Fibroblast of lung (primary cell): ENCODE measurements at regions not wholly inside any gene's neighbourhood (a gene's known extent, or its start where the extent isn't known, plus 50 kb on each side); places are given as distances from the start of the nearest gene placed in this dataset.
A peak's percentile ranks its signal among the peaks of the same experiment; 100 is the strongest.

Source experiments
- DNase-seq, 2 donors: peaks; one replicate each; pipeline versions ENCODE4 v3.0.0 to v3.0.0-alpha.2; 2010; ENCODE audit warnings: low read depth in 2 of 2
- H2AFZ ChIP-seq: 2 replicates; pipeline ENCODE4 v1.5.1; 2012; ENCODE audit warnings: low read length, control low read depth, inconsistent platforms
- H3K27ac ChIP-seq: 2 replicates; pipeline ENCODE4 v1.5.1; 2011; ENCODE audit warnings: low read length, control low read depth; ENCODE audit not compliant: insufficient read depth
- H3K27me3 ChIP-seq: 2 replicates; pipeline ENCODE4 v1.5.1; 2011; ENCODE audit warnings: mild to moderate bottlenecking, low read length; ENCODE audit not compliant: control insufficient read depth, insufficient read depth
- H3K36me3 ChIP-seq: 2 replicates; pipeline ENCODE4 v1.5.1; 2011; ENCODE audit warnings: low read length; ENCODE audit not compliant: control insufficient read depth, insufficient read depth
- H3K4me1 ChIP-seq: 2 replicates; pipeline ENCODE4 v1.5.1; 2011; ENCODE audit warnings: low read length; ENCODE audit not compliant: control insufficient read depth, insufficient read depth; ENCODE audit errors: extremely low read depth
- H3K4me2 ChIP-seq: 2 replicates; pipeline ENCODE4 v1.5.1; 2011; ENCODE audit warnings: low read length, control low read depth; ENCODE audit not compliant: insufficient read depth; ENCODE audit errors: extremely low read depth
- H3K4me3 ChIP-seq, 4 experiments: fragments of 200-600 bp in 1 of 4; sonication (generic) in 1 of 4; replicated peaks in 1 of 4; 2 replicates each; pipeline ENCODE4 v1.5.1; 2011 to 2016; ENCODE audit warnings: low read length in 4 of 4, low read depth in 3 of 4, mild to moderate bottlenecking in 3 of 4, control low read depth in 2 of 4, inconsistent platforms in 1 of 4, mixed read lengths in 1 of 4; ENCODE audit not compliant: insufficient read depth in 1 of 4; ENCODE audit errors: control extremely low read depth in 1 of 4
- H3K79me2 ChIP-seq: 2 replicates; pipeline ENCODE4 v1.5.1; 2012; ENCODE audit warnings: mild to moderate bottlenecking, low read length, inconsistent platforms; ENCODE audit not compliant: control insufficient read depth, insufficient read depth
- H3K9ac ChIP-seq: 2 replicates; pipeline ENCODE4 v1.5.1; 2011; ENCODE audit warnings: mild to moderate bottlenecking, low read length, control low read depth; ENCODE audit not compliant: insufficient read depth
- H3K9me3 ChIP-seq: 2 replicates; pipeline ENCODE4 v1.5.1; 2012; ENCODE audit warnings: low read depth, low read length; ENCODE audit not compliant: control insufficient read depth, insufficient read depth
- H4K20me1 ChIP-seq: 2 replicates; pipeline ENCODE4 v1.5.1; 2011; ENCODE audit warnings: low read length; ENCODE audit not compliant: control insufficient read depth, insufficient read depth; ENCODE audit errors: extremely low read depth
- EZH2 ChIP-seq: IDR thresholded peaks from 2 replicates; pipeline ENCODE4 v1.5.1; 2012; ENCODE audit warnings: low read length, control low read depth, mild to moderate bottlenecking; ENCODE audit errors: missing control alignments
- TF ChIP-seq, protein P1 (sequence below), 2 donors: IDR thresholded peaks in 1 of 2; conservative IDR thresholded peaks in 1 of 2; 1 replicate in 1 of 2; 2 replicates in 1 of 2; pipeline ENCODE4 v1.5.1; 2011 to 2012; ENCODE audit warnings: low read length in 2 of 2, control low read depth in 1 of 2, inconsistent platforms in 1 of 2, low read depth in 1 of 2, mild to moderate bottlenecking in 1 of 2

DNA sequence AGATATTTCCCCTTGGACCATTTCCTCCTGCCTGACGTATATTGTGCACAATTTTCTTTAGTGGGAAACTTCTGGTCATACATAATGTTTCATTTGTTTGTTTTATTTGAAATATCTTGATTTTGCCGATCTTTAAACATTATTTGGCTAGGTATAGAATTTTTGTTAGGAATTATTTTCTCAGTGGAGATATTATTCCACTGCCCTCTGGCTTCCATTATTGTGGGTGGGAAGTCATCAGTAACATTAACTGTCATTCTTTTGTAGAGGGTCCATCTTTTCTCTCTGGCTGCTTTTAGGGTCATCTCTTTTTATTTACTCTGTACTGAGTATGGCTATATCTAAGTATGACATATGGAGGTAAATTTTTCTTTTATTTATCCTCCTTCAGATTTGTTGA is 135.5 kb upstream of the LIPC start:
- TF ChIP-seq, protein P1, sequence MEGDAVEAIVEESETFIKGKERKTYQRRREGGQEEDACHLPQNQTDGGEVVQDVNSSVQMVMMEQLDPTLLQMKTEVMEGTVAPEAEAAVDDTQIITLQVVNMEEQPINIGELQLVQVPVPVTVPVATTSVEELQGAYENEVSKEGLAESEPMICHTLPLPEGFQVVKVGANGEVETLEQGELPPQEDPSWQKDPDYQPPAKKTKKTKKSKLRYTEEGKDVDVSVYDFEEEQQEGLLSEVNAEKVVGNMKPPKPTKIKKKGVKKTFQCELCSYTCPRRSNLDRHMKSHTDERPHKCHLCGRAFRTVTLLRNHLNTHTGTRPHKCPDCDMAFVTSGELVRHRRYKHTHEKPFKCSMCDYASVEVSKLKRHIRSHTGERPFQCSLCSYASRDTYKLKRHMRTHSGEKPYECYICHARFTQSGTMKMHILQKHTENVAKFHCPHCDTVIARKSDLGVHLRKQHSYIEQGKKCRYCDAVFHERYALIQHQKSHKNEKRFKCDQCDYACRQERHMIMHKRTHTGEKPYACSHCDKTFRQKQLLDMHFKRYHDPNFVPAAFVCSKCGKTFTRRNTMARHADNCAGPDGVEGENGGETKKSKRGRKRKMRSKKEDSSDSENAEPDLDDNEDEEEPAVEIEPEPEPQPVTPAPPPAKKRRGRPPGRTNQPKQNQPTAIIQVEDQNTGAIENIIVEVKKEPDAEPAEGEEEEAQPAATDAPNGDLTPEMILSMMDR (conservative IDR thresholded peaks at IDR 0.05 in 1 of 2, IDR thresholded peaks at IDR 0.05 in 1 of 2; ENCODE audit: low read depth in 1 of 2, low read length in 2 of 2): no peak
- no peak for TF ChIP-seq EZH2
- Histone ChIP-seq H3K36me3 (no peaks in the 10 kb centered on the region), H3K4me3 (no peak overlapping the region), H3K4me2 (no peak overlapping the region), H3K27ac (no peak overlapping the region), H3K27me3 (no peaks in the 10 kb centered on the region), H3K9ac (no peak overlapping the region), H3K79me2 (no peaks in the 10 kb centered on the region), H3K9me3 (no peaks in the 10 kb centered on the region), H3K4me1 (no peaks in the 10 kb centered on the region), H4K20me1 (no peaks in the 10 kb centered on the region), H2AFZ (no peak overlapping the region)
- no peak for DNase-seq

DNA sequence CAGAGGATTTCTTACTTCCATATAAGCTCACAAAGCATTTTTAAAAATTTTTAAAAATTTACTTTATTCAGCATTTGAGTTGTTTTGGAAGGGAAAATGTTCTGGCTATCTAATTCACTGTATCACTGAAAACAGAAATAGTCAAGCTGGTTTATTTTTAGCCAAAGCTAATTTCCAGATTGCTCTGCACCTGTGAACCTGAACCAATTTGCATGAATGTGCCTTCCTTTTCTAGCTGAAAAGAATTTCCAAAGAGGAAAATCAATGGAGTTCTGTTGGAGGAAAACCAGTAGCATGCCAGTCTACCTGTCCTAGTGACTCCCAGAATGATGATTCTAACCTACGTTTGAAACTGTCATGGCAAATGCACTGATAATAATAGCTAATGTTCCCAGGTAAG is 134.2 kb upstream of the LIPC start:
- H3K27me3 ChIP-seq: no peaks in the 10 kb centered on the region
- no peak for DNase-seq
- H3K4me3 ChIP-seq: no peak overlapping the region
- no peaks in the 10 kb centered on the region for H3K36me3 ChIP-seq
- no peaks in the 10 kb centered on the region for H4K20me1 ChIP-seq
- no peaks in the 10 kb centered on the region for H3K4me1 ChIP-seq
- H3K4me2 ChIP-seq: no peak overlapping the region
- no peak overlapping the region for H3K27ac ChIP-seq
- no peak overlapping the region for H3K9ac ChIP-seq
- TF ChIP-seq EZH2: no peak
- TF ChIP-seq, protein P1 (conservative IDR thresholded peaks at IDR 0.05 in 1 of 2, IDR thresholded peaks at IDR 0.05 in 1 of 2; ENCODE audit: low read depth in 1 of 2, low read length in 2 of 2): no peak
- H3K79me2 ChIP-seq: no peaks in the 10 kb centered on the region
- no peaks in the 10 kb centered on the region for H3K9me3 ChIP-seq
- H2AFZ ChIP-seq: no peak overlapping the region

DNA sequence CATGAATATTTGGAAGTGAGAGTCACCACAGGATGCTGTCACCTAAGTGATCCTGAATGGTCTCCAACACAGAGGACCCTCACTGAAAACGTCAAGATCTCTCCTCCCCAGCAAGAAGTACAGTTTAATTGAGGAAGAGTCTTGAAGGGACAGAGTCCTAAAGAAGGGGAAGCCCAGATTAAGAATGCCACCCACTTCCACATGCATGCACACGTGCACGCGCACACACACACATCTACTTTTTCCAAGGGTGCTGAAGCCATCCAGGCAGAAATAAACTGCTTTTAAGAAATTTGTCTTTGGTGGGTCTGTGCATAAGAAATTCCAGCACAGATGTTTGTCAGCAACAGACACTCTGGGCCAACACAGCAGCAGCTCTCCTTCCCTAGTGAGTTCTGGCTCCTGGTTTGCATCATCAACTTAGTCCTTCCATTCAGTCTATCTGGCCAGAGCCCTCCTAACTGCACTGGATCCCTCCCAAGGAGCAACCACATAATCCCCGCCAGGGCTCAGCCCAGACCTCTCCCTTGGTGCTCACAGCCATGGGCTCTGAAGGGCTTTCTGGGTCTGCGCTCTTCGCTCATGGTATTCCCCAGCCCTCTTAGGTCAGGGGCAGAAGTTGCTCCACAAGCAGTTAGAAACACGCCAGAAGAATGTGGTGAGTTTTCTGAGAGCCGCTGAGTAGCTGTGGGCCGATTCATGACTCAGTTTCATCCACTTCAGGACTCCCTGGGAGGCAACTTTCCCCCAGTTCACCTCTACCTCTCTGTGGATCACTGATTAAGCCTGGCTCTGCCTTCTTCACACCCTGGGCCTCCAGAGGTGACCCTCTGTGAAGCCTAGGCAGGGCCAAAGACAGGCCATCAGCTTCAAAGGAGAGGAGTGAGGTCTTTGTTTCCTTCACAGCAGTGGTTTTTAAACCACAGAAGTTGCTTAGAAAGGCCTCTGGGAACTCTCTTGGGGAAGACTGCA is 132.6 kb upstream of the LIPC start:
- Histone ChIP-seq H3K36me3 (no peaks in the 10 kb centered on the region), H3K27me3 (no peaks in the 10 kb centered on the region), H3K27ac (no peak overlapping the region), H3K4me1 (no peaks in the 10 kb centered on the region), H3K79me2 (no peaks in the 10 kb centered on the region), H3K4me3 (no peak overlapping the region), H3K9ac (no peak overlapping the region), H3K4me2 (no peak overlapping the region), H4K20me1 (no peaks in the 10 kb centered on the region), H3K9me3 (no peaks in the 10 kb centered on the region), H2AFZ (no peak overlapping the region)
- DNase-seq: peak; percentile 37 to 88
- no peak for TF ChIP-seq EZH2
